OCI-LY7 (cell line): ENCODE measurements at regions not wholly inside any gene's neighbourhood (a gene's known extent, or its start where the extent isn't known, plus 50 kb on each side); places are given as distances from the start of the nearest gene placed in this dataset.

Experiments
- BruUV-seq: library from RNA; stranded (reverse); fragments of 400-500 nt; replicated peaks from 2 replicates; lab custom pipeline; 2021; lab: Mats Ljungman, UMichigan
- CTCF ChIA-PET: fragments of 300-600 bp; sonication (Branson Sonifier 250); formaldehyde crosslinking; loops from one replicate; lab custom pipeline; 2022; ENCODE audit warnings: antibody characterized with exemption; ENCODE audit not compliant: unreplicated experiment; lab: Charles Lee
- POLR2A ChIA-PET: fragments of 300-600 bp; sonication (Branson Sonifier 250); formaldehyde crosslinking; loops from one replicate; lab custom pipeline; 2022; ENCODE audit warnings: antibody characterized with exemption; lab: Charles Lee
- DNase-seq: peaks from one replicate; pipeline ENCODE4 v3.0.0-alpha.2; 2015; ENCODE audit warnings: low spot score
- H2AFZ ChIP-seq: fragments of 200-600 bp; sonication (generic), shearing (Covaris generic); 2 replicates; pipeline ENCODE4 v1.6.1; 2014; ENCODE audit warnings: mild to moderate bottlenecking, antibody characterized with exemption, low read length, moderate library complexity
- H3K27ac ChIP-seq: fragments of 200-600 bp; sonication (generic); 2 replicates; pipeline ENCODE4 v1.5.1; 2014; ENCODE audit warnings: mixed run types, low read depth, mild to moderate bottlenecking, moderate library complexity, low read length, inconsistent platforms; ENCODE audit not compliant: poor library complexity, severe bottlenecking
- H3K36me3 ChIP-seq: fragments of 200-600 bp; sonication (generic); 2 replicates; pipeline ENCODE4 v1.6.1; 2014; ENCODE audit warnings: mild to moderate bottlenecking, antibody characterized with exemption, low read length, moderate library complexity, mixed read lengths; ENCODE audit not compliant: insufficient read depth
- H3K4me1 ChIP-seq: fragments of 200-600 bp; sonication (generic); 2 replicates; pipeline ENCODE4 v1.5.1; 2014; ENCODE audit warnings: mild to moderate bottlenecking, low read length; ENCODE audit not compliant: insufficient read depth, poor library complexity, severe bottlenecking
- H3K4me2 ChIP-seq: fragments of 200-600 bp; sonication (generic); 2 replicates; pipeline ENCODE4 v1.6.1; 2014; ENCODE audit warnings: mild to moderate bottlenecking, low read length
- H3K4me3 ChIP-seq: fragments of 200-600 bp; sonication (generic); 2 replicates; pipeline ENCODE4 v1.5.1; 2014; ENCODE audit warnings: mild to moderate bottlenecking, low read depth, low read length; ENCODE audit not compliant: poor library complexity, severe bottlenecking
- H3K79me2 ChIP-seq: fragments of 200-600 bp; sonication (generic); 2 replicates; pipeline ENCODE4 v1.6.1; 2016; ENCODE audit warnings: low read depth, mild to moderate bottlenecking, low read length, moderate library complexity, mixed read lengths; ENCODE audit not compliant: insufficient read depth
- H3K9me2 ChIP-seq: fragments of 200-600 bp; sonication (generic); 2 replicates; pipeline ENCODE4 v1.6.1; 2016; ENCODE audit warnings: mild to moderate bottlenecking, low read length, mixed read lengths; ENCODE audit not compliant: insufficient read depth
- H3K9me3 ChIP-seq: fragments of 200-600 bp; sonication (generic); 2 replicates; pipeline ENCODE4 v1.6.1; 2014; ENCODE audit warnings: mild to moderate bottlenecking, mixed run types, low read length, mixed read lengths
- H4K20me1 ChIP-seq: fragments of 200-600 bp; sonication (generic); 2 replicates; pipeline ENCODE4 v1.6.1; 2014; ENCODE audit warnings: mild to moderate bottlenecking, antibody characterized with exemption, low read length, moderate library complexity, mixed read lengths; ENCODE audit not compliant: insufficient read depth
- EZH2phosphoT487 ChIP-seq: fragments of 200-600 bp; sonication (generic); IDR thresholded peaks from 2 replicates; pipeline ENCODE4 v1.6.1; 2018; ENCODE audit warnings: low read depth, borderline replicate concordance, mild to moderate bottlenecking, mixed run types, antibody characterized with exemption, low read length, moderate library complexity, mixed read lengths
- intact Hi-C: fragments of 100-400 bp; cut with micrococcal nuclease; formaldehyde crosslinking; loops from one replicate; pipeline ENCODE4 v1.10.0; 2022; ENCODE audit not compliant: unreplicated experiment
- TF ChIP-seq, protein P1 (sequence below): fragments of 200-600 bp; sonication (generic); conservative IDR thresholded peaks from 2 replicates; pipeline ENCODE4 v1.5.1; 2014; ENCODE audit warnings: mild to moderate bottlenecking, antibody characterized with exemption, low read length, moderate library complexity, mixed read lengths

DNA sequence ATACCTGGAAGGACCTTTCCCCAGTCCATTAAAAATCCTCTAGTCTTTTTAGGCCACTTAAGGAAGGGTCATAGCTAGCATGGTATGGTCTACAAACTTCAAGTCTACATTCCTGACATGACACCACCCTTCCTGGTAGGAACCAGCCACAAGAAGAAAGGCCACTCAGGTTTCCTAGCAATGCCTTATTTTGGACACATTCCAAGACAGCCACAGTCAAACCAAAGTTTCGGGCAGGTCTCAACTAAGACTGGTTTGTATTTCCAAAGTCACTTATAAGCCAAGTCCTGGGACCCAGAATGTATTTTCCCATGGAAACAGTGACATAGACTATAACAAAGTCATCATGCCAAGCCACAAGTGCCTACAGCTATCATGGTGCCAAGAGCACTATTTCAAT is 50.6 kb upstream of the SLC44A3 start:
- Histone ChIP-seq H3K9me3 (no peaks in the 10 kb centered on the region), H3K4me2 (no peak overlapping the region)
- CTCF ChIA-PET = no interaction called here

DNA sequence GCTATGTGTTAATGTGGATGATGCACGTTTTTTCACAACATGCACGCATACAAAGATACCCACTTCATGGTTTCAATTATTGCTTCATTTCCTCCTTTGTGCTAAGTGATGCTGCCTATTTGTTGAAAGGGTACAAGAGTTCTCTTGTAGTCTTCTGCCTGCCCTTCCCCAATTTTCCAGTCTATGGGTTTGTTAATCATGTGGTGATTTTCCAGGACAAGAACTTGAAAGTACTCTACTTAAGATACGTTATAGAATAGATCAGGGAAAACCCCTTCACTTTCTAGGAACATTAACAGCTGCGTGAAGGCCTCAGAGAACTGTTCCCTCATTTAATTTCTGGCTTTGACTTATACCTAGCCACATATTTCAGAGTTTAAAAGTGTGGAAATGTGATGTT is 52.1 kb upstream of the SLC44A3 start:
- ChIA-PET CTCF (no interaction called here), POLR2A (no interaction called here)
- no peak for DNase-seq
- no peak overlapping the region for H3K27ac ChIP-seq
- H2AFZ ChIP-seq = no peak overlapping the region
- BruUV-seq = no TSS peak
- H3K36me3 ChIP-seq = no peaks in the 10 kb centered on the region
- no peaks in the 10 kb centered on the region for H3K9me3 ChIP-seq
- H4K20me1 ChIP-seq = no peaks in the 10 kb centered on the region
- no peaks in the 10 kb centered on the region for H3K4me1 ChIP-seq
- H3K4me2 ChIP-seq = no peak overlapping the region
- no peaks in the 10 kb centered on the region for H3K9me2 ChIP-seq
- TF ChIP-seq, protein P1, sequence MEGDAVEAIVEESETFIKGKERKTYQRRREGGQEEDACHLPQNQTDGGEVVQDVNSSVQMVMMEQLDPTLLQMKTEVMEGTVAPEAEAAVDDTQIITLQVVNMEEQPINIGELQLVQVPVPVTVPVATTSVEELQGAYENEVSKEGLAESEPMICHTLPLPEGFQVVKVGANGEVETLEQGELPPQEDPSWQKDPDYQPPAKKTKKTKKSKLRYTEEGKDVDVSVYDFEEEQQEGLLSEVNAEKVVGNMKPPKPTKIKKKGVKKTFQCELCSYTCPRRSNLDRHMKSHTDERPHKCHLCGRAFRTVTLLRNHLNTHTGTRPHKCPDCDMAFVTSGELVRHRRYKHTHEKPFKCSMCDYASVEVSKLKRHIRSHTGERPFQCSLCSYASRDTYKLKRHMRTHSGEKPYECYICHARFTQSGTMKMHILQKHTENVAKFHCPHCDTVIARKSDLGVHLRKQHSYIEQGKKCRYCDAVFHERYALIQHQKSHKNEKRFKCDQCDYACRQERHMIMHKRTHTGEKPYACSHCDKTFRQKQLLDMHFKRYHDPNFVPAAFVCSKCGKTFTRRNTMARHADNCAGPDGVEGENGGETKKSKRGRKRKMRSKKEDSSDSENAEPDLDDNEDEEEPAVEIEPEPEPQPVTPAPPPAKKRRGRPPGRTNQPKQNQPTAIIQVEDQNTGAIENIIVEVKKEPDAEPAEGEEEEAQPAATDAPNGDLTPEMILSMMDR = no peak
- no peak for TF ChIP-seq EZH2phosphoT487
- intact Hi-C loops = no loop called here
- H3K79me2 ChIP-seq = no peaks in the 10 kb centered on the region
- H3K4me3 ChIP-seq = no peak overlapping the region

More for the DNA sequence above, 50.6 kb upstream of the SLC44A3 start:
- POLR2A ChIA-PET = no interaction called here
- BruUV-seq = no TSS peak
- no peak for DNase-seq
- intact Hi-C loops = no loop called here
- Histone ChIP-seq H3K79me2 (no peaks in the 10 kb centered on the region), H4K20me1 (no peaks in the 10 kb centered on the region), H3K9me2 (no peaks in the 10 kb centered on the region), H3K4me3 (no peak overlapping the region), H3K27ac (no peak overlapping the region), H3K36me3 (no peaks in the 10 kb centered on the region), H2AFZ (no peak overlapping the region), H3K4me1 (no peaks in the 10 kb centered on the region)
- TF ChIP-seq, protein P1 = no peak
- no peak for TF ChIP-seq EZH2phosphoT487

DNA sequence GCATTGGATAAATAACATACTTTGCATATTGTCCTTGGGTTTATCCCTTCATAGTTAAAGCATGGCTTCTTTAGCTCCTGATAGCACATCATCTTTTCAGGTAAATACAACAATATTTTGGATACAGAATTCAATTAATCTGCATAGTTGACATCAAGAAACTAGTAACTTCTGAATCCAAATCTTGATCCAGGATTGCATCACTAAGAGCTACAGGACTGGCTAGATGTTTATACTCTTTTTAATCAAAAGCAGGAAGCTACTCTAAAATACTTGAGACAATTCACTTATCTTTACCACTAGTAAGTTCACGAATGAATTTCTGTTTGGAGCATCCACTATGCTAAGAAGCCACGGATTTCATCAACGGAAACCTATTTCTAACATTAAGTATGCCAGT is 54.2 kb upstream of the SLC44A3 start:
- Histone ChIP-seq H2AFZ (no peak overlapping the region), H3K9me3 (no peaks in the 10 kb centered on the region), H3K27ac (no peak overlapping the region), H4K20me1 (no peaks in the 10 kb centered on the region), H3K4me2 (no peak overlapping the region), H3K9me2 (no peaks in the 10 kb centered on the region), H3K4me3 (no peak overlapping the region), H3K36me3 (no peaks in the 10 kb centered on the region), H3K4me1 (no peaks in the 10 kb centered on the region), H3K79me2 (no peaks in the 10 kb centered on the region)
- no peak for DNase-seq
- intact Hi-C loops = no loop called here
- ChIA-PET POLR2A (interaction anchor here (0.6 kb wide), 1 partner anchor 637 kb away, joined by 3 read pairs; no protein-coding TSS in a partner anchor), CTCF (no interaction called here)
- TF ChIP-seq, protein P1 = no peak
- TF ChIP-seq EZH2phosphoT487 = no peak
- no TSS peak for BruUV-seq
